NCI-H2196 treated with DMSO at 0.1 percent for 48 hours (cell line): ENCODE measurements at regions not wholly inside any gene's neighbourhood (a gene's known extent, or its start where the extent isn't known, plus 50 kb on each side); places are given as distances from the start of the nearest gene placed in this dataset.
"Not testable (repeated sequence)": the region's sequence is repeated elsewhere in the genome, so short reads cannot be mapped to it uniquely, and the experiment has no call there.

Experiments
- DNase-seq: peaks from one replicate; lab custom pipeline; 2025; ENCODE audit not compliant: unreplicated experiment; lab: John Stamatoyannopoulos, UW

GRCh38 chr6:15906420-15907016 is 222.4 kb upstream of the MYLIP start:
- DNase-seq, result no peak

GRCh38 chr6:15905488-15906419 is 223.1 kb upstream of the MYLIP start:
- DNase-seq, result no peak

GRCh38 chr6:15904651-15905376 is 224.1 kb upstream of the MYLIP start:
- DNase-seq, result no peak

- no peak for DNase-seq
Observed at GRCh38 chr6:15901141-15902115, 227.5 kb upstream of the MYLIP start.

GRCh38 chr6:15898693-15899092 is 230.2 kb upstream of the MYLIP start:
- DNase-seq, result no peak

GRCh38 chr6:15897063-15897876 is 231.6 kb upstream of the MYLIP start:
- no peak for DNase-seq

GRCh38 chr6:15894973-15895725 is 232.3 kb upstream of the DTNBP1 start:
- no peak for DNase-seq

GRCh38 chr6:15893556-15894253 is 230.9 kb upstream of the DTNBP1 start:
- no peak for DNase-seq

- DNase-seq, result no peak
Observed at GRCh38 chr6:15892369-15892768, 229.5 kb upstream of the DTNBP1 start.

GRCh38 chr6:15888798-15889772 is 226.3 kb upstream of the DTNBP1 start:
- DNase-seq, result no peak

- no peak for DNase-seq
Observed at GRCh38 chr6:15887491-15888461, 224.9 kb upstream of the DTNBP1 start.

GRCh38 chr6:15885624-15886023 is 222.8 kb upstream of the DTNBP1 start:
- DNase-seq, result no peak

GRCh38 chr6:15883593-15883992 is 220.8 kb upstream of the DTNBP1 start:
- not testable (repeated sequence) for DNase-seq

GRCh38 chr6:15882915-15883314 is 220.1 kb upstream of the DTNBP1 start:
- DNase-seq, result no peak

GRCh38 chr6:15882345-15882744 is 219.5 kb upstream of the DTNBP1 start:
- DNase-seq, result no peak

- no peak for DNase-seq
Observed at GRCh38 chr6:15881150-15881549, 218.3 kb upstream of the DTNBP1 start.
